ENCODE measurements at regions not wholly inside any gene's neighbourhood (a gene's known extent, or its start where the extent isn't known, plus 50 kb on each side); places are given as distances from the start of the nearest gene placed in this dataset.

GRCh38 chr7:68491523-68492358 is 1106.5 kb upstream of the AUTS2 start:
- Mint-ChIP-seq H3K9me3 (no peaks in the 10 kb centered on the region), H3K4me1 (ENCODE audit: unreplicated experiment) (no peaks in the 10 kb centered on the region), H3K36me3 (no peaks in the 10 kb centered on the region), H3K4me3 (no peak overlapping the region), H3K27me3 (no peaks in the 10 kb centered on the region), H3K27ac (no peak overlapping the region)
- no peak for TF ChIP-seq CTCF (conservative IDR thresholded peaks at IDR 0.05)
- DNase-seq (ENCODE audit: extremely low spot score, unreplicated experiment): no peak

GRCh38 chr7:68492359-68492690 is 1106.0 kb upstream of the AUTS2 start:
- TF ChIP-seq CTCF (conservative IDR thresholded peaks at IDR 0.05): no peak
- no peaks in the 10 kb centered on the region for H3K36me3 Mint-ChIP-seq

GRCh38 chr7:68503400-68503799 is 1094.9 kb upstream of the AUTS2 start:
- no peaks in the 10 kb centered on the region for H3K36me3 Mint-ChIP-seq
- no peak for TF ChIP-seq CTCF (conservative IDR thresholded peaks at IDR 0.05)
- peaks cover 6% of the 10 kb centered on the region for H3K4me1 Mint-ChIP-seq (ENCODE audit: unreplicated experiment)
- no peak overlapping the region for H3K4me3 Mint-ChIP-seq
- DNase-seq (ENCODE audit: extremely low spot score, unreplicated experiment): no peak
- peaks cover 4% of the 10 kb centered on the region for H3K27me3 Mint-ChIP-seq
- no peak overlapping the region for H3K27ac Mint-ChIP-seq
- H3K9me3 Mint-ChIP-seq: no peaks in the 10 kb centered on the region

More at GRCh38 chr7:68492359-68492690, 1106.0 kb upstream of the AUTS2 start:
- Mint-ChIP-seq H3K27ac (no peak overlapping the region), H3K4me1 (ENCODE audit: unreplicated experiment) (no peaks in the 10 kb centered on the region), H3K27me3 (no peaks in the 10 kb centered on the region), H3K9me3 (no peaks in the 10 kb centered on the region), H3K4me3 (no peak overlapping the region)
- no peak for DNase-seq (ENCODE audit: extremely low spot score, unreplicated experiment)

GRCh38 chr7:68504716-68505115 is 1093.6 kb upstream of the AUTS2 start:
- Mint-ChIP-seq H3K27me3 (peaks cover 4% of the 10 kb centered on the region), H3K36me3 (no peaks in the 10 kb centered on the region), H3K4me3 (no peak overlapping the region), H3K27ac (no peak overlapping the region), H3K4me1 (ENCODE audit: unreplicated experiment) (peaks cover 6% of the 10 kb centered on the region), H3K9me3 (no peaks in the 10 kb centered on the region)
- DNase-seq (ENCODE audit: extremely low spot score, unreplicated experiment): no peak
- TF ChIP-seq CTCF (conservative IDR thresholded peaks at IDR 0.05): no peak

- Mint-ChIP-seq H3K36me3 (no peaks in the 10 kb centered on the region), H3K4me1 (ENCODE audit: unreplicated experiment) (peaks cover 6% of the 10 kb centered on the region), H3K27ac (no peak overlapping the region), H3K9me3 (no peaks in the 10 kb centered on the region), H3K27me3 (peaks cover 4% of the 10 kb centered on the region), H3K4me3 (no peak overlapping the region)
- TF ChIP-seq CTCF (conservative IDR thresholded peaks at IDR 0.05): no peak
- no peak for DNase-seq (ENCODE audit: extremely low spot score, unreplicated experiment)
Measured at GRCh38 chr7:68505721-68506120, 1092.6 kb upstream of the AUTS2 start.

All from type B pancreatic cell (in vitro differentiated cells).